ENCODE measurements at regions not wholly inside any gene's neighbourhood (a gene's known extent, or its start where the extent isn't known, plus 50 kb on each side); places are given as distances from the start of the nearest gene placed in this dataset.
A peak's percentile ranks its signal among the peaks of the same experiment; 100 is the strongest.

DNA sequence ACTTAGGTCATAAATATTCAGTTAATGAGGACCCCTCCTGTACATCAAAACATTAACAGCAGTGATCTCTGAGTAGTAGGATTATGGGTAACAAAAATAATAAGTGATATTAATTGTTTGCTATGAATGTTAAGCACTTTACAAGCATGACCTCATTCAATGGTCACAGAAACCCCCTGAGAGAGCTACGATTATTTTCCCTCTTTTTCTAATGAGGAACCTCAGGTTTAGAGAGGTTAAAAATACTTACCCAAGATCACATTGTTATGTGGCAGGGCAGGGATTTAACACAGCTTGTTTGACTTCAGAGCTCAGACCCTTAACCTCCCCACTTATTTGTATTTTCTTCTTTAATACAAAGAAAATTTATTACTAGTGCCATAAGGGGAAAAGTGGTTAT, 228.2 kb downstream of the TBL1XR1 start:
- FAIRE-seq: no peak

DNA sequence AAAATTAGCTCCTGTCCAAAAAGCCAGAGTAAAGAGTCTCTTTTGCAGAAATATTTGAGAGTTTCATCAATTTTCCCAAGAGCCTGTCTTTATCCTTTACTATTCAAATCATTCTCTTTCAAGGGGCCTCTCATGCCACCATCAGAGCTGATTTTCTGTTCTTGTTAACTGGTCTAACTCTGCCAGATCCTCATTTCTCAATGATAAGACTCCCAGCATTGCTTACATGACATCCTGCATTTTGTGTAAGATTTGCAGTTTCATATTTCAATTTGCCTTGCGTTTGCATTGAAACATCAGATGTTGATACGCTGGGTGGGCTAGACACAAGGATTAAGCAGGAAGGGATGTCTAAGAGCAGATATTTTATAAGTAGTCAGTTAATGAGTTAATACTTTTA, 228.7 kb downstream of the TBL1XR1 start:
- DNase-seq (ENCODE audit: low spot score) (no peak), FAIRE-seq (no peak)

More for the DNA sequence above, 228.2 kb downstream of the TBL1XR1 start:
- DNase-seq (ENCODE audit: low spot score): no peak

DNA sequence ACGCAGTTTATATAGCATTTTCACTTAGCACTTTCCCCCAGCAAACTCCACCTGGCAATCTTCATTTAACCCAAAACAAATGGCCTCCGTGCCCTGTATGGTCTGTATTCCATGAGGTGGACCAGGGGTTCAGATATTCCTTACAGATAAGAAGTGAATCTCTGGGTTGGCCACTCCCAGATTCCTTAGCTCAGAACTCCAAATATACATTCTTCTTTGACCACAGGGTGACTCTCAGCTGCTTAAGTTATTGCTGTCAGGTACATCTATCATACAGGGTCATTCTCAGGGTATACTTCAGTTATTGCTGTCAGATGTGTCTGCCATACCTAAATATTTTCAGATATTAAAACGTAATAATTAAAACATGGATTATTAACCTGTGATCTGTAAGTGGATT, 229.8 kb downstream of the TBL1XR1 start:
- FAIRE-seq: no peak
- DNase-seq (ENCODE audit: low spot score): no peak

DNA sequence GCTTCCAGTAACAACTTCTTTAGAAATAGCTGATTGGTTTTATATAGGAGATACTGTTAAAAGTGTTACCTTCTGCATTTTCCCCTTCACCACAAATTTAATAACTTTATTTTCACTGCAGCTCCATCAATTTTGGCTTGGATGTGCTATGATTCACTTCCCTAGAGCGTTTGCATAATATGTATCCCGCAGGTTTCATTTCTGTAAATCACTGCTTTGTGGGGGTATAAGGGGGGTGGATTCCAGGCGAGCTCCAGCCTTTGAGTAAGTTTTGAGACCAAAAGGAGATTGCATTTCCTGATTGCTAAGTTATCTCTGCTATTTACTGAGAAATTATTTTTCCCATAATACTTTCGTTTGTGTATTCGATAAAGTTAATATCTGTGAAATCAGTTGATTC, 232.6 kb downstream of the TBL1XR1 start:
- FAIRE-seq (no peak), DNase-seq (ENCODE audit: low spot score) (no peak)

DNA sequence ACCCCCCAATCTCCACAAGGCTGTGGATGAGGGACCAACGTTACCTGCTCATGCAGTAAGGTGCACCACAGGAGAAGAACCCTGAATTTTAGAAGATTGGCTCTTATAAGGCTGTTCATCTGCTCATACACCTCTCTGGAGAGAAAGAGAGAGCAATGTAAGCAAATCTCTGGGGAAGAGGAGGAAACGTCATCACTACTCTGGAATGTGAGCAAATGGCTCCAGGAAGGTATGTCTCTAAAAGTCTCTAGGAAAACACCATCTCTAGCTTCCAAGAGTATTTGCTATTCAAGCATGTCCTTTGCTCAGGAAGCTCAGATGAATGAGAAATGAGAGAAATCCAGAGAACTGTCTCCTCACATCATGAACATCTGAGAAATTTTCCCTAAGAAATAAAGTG, 235.4 kb downstream of the TBL1XR1 start:
- no peak for FAIRE-seq
- DNase-seq (ENCODE audit: low spot score): no peak

DNA sequence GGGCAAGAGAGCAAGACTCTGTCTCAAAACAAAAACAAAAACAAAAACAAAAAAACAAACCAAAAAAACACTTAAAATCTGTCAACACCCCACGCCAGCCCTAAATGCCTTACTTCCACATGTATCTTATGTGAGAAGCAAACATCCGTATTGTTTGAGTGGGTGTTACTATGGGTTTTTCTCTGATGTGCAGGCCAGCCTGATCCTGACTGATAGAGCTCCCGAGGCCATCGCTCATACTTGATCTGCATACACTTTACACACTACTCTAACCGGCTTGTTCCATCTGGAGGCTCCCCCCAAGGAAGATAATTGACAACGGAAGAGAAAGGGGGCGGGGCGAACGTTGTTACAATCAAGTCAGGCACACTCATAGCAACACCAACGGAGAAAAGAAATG, 237.4 kb downstream of the TBL1XR1 start:
- DNase-seq (ENCODE audit: low spot score): no peak
- FAIRE-seq: no peak

DNA sequence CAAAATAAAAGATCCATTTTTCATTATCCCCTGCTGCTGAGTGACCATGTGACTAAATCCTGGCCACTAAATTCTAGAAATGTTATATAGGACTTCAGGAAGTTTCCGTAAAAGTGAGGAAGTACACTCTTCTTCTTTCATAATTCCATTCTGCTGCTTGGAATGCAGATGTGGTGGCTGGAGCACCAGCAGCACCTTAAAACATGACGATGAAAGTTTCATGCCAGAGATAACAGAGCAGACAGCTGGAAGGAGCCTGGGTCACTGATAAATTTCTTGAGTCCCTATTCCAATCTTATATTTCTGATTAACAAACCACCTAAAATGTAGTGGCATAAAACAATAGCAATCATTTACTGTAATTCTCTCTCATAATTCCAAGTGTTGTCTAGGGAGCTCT, 238.7 kb downstream of the TBL1XR1 start:
- no peak for FAIRE-seq
- no peak for DNase-seq (ENCODE audit: low spot score)

DNA sequence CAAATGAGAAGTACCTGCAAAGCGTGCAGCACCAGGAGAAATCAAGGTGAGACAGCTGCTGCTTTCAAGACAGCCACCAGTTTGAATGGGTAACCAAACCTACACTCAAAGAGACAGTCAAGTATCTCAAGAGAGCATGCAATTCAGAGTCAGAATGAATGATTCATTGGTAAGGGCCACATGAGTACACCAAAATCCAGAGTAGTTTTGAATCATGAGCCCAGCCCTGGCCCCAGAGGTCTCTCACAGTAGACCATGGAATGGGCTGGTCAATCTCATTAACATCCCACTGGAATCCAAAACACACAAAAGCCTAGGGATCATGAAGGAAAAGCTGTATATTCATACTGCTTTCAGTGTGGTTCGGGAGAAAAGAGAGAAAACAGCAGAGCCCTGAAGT, 242.8 kb downstream of the TBL1XR1 start:
- no peak for DNase-seq (ENCODE audit: low spot score)
- FAIRE-seq: no peak

DNA sequence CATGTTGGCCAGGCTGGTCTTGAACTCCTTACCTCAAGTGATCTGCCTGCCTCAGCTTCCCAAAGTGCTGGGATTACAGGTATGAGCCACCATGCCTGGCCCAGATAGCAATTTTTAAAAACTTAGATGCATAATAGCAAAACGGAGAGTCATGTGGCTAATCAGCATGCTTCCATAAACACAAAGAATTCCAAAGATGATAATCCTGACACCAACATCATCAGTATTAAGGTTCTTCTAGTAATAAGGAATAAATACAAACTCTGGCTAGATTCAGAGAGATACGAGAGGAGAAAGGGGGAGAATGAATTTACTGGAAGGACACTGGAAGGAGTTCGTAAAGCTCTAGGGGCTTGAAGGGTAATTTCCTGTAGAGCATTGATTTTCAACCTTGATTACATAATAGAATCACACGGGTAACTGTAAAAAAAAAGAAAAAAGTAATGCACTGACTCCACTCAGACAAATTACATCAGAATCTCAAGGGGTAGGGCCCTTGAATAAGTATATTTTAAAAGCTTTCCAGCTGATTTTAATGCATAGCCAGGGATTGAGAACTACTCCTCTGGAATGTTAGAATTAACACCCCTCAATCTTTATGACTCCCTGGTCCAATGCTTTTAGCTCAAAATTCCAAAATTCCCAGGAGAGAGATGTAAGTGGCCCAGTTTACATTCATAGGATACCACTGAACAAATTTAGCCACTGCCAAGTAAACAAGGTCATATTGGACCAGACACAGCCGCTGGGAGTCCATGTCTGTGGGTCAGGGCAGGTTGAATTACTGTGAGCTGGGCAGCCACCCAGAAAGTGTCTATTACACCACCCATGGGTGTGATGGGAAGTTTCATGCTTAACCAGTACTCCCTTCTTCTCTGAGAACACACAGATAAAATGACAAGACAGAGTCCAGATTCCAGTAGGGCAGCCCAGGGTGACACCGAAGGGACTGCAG, 243.9 kb downstream of the TBL1XR1 start:
- peak; percentile 9 for DNase-seq (ENCODE audit: low spot score)
- FAIRE-seq: no peak

DNA sequence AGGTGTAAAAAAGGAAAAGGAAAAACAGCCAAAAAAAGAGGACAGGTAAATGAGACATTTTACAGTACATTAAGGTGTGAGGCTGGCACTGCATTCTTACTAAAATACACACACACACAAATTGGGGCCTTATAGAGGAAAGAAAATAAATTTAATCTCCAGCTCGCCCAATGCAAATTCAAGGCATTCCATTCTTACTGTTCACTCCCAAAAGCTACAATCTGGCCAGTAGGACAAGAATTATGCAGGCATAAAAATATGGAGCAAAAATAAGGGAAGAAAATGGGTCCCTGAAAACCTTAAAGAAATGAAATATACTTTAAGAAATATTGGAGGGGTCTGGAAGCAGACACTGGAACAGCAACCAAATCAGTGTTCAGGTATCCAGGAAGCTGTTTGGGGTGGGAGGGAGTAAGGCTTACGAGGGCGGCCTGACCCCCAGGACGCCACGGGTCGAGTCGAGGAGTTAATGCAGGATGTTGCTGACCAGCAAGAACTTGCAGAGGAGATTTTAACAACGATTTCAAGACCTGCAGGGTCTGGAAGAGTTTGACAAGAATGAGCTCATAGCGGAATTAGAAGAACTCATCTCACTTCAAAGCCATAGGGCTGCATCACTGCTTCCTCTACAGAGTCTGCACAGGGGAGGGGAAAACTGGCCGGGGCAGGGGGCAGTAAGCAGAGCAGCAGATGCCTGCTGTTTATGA, 245.5 kb downstream of the TBL1XR1 start:
- DNase-seq (ENCODE audit: low spot score) (no peak), FAIRE-seq (no peak)

DNA sequence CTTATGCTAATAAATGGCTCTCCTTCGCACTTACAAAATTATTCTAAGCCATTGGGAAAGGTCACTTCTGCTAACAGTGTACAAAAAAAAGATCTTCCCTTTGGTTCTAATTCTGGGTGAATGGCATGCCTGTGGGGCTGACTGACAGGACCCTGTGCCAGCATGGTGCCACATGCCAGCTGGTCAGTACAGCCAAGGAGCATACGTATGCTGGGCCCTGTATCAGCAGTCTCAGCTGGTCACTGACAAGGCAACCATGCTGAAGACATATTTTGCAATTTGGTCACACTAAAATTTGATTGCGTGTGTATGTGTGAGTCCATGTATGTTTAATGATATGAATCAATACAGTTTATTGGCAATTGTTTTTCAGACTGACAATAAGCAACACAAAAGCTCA, 246.1 kb downstream of the TBL1XR1 start:
- FAIRE-seq (no peak), DNase-seq (ENCODE audit: low spot score) (no peak)

DNA sequence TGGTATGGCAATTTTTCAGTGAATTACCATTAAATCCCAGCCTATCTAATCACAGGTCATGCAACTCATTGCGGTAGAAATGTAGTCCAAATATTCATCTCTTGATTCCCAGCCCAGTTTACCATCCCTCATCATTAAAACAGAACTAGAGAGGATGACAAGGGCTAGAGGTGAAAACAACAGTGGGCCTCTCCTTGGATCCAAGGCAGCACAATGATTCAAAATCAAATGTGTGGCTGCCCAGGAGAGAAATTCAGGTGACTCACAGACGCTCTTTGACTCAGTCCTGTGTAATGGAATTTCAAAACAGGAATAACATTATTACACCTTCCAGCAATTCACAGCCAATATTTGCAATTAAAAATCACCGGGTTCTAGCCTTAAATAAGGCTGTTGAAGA, 246.5 kb downstream of the TBL1XR1 start:
- FAIRE-seq (no peak), DNase-seq (ENCODE audit: low spot score) (peak; percentile 40)

DNA sequence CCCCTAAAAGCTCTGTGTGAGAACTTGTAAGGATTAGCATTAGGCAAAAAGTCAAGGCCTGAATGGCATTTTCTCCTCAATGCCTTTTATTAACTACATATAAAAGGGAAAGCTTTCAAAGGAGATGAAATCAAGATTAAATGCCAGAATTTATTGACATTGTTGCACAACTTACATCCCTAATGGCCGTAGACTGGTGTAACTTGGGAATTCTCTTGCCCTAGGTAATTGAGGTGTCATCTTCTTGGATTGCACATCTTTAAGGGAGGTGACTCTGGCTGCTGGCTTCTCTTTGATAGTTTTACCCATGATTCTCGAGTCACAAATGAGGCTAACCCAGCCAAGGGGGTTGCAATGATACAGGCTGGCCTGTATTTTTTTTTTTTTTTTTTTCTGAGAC, 249.1 kb downstream of the TBL1XR1 start:
- no peak for DNase-seq (ENCODE audit: low spot score)
- FAIRE-seq: no peak

DNA sequence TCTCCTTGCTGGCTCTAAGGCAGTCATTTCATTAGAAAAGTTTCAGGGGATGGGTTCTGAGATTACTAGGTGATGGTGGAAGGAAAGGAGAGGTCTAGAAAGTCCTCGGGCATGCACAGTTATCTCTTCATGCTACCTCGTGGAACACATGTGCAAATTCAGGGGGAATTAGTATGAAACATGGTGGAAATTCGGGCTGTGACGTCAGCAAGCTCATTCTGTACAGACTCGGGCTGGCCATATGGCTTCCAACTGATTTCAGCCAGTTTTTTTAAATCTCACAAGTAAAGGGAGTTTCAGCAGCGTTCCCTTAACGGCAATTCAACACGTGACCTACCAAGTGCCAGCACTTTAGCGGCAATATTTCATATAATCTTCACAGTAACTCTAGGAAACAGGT, 251.1 kb downstream of the TBL1XR1 start:
- no peak for FAIRE-seq

DNA sequence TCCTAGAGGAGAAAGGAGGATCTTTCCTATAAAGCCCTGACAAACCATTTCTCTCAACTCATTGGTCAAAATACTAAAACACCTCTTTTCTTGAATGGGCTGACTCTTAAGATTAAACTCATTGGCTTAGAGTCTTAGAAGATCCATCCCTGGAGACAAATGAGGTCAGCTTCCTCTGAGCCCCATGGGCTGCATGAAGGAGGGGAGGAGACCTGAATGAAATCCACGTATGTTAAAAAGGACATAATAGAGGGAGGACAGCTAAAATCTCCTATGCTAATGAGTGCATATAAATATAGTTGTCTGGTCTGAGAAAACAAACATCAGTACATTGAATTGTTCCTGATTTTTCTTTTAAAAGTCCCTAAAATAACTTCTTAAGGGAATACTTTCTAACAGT, 255.0 kb downstream of the TBL1XR1 start:
- FAIRE-seq: no peak
- no peak for DNase-seq (ENCODE audit: low spot score)

More for the DNA sequence above, 251.1 kb downstream of the TBL1XR1 start:
- no peak for DNase-seq (ENCODE audit: low spot score)

DNA sequence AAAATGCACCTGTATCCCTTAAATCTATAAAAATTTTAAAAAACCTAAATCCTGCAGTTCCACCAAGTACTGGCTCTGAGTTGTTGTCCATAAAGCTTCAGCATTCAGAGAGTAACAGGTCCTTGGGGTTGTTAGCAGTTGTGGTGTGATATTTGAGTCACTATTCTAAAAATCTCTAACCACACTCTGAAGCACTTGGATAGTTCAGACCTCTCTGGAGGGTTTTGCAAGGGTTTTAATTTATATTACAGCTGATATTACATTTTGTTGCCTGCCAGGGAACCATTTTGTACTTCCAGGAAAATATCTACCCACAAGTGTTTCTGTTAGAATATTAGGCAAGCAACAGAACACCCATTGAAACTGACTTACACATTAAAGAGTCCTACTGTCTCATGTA, 255.6 kb downstream of the TBL1XR1 start:
- DNase-seq (ENCODE audit: low spot score): no peak
- FAIRE-seq: no peak

DNA sequence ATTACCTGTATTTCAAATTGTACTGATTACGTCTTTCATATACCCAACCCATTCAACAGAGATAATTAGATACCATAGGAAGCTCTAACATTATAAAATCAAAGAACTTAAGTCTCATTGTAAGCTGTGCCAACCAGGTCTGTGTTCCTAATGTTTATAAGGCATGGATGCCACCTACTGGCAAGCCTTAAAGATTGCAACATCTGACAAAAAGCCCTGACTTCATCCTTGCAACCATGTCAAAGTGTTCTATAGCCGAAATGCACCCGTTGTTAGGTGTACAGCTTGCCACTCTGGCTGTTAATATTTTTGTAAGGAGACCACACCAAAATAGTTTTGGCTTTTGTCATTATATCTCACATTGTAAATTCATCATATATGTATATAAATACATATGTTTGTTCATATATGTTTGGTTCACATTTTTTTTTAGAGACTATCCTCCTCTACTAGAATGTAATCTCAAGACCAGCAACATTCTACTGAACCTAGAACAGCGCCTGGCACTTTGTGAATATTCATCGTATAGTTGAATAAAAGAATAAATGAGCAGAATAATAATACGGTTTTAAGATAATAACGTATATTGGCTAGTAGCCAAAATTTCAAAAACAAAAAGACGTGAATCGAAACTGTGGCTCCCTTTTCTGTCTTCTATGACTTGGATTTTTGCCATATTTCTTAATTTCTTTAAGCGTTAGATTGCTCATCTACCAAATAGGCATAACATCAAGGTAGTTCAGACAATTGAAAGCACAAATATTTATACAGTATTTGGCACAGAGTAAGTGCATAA, 258.1 kb downstream of the TBL1XR1 start:
- FAIRE-seq: no peak
- peak; percentile 46 for DNase-seq (ENCODE audit: low spot score)

DNA sequence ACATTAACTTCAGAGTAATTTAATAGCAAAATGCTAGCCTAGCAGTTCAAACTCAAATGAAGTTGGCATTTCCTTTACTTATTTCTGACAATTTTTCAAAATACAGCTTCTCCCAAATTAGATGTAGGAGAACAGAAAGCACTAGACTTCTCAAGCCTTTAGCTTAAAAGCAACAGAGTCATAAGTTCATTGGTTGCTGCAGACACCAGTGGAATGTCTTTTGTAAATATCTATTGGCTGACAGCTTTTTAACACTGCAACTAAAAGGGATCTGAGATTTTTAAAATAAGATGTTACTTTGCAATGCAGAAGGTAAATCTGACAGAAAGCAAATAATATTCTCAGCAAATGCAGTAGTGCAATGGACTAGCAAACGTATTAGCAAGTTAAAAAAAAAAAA, 259.3 kb downstream of the TBL1XR1 start:
- DNase-seq (ENCODE audit: low spot score): no peak
- no peak for FAIRE-seq

DNA sequence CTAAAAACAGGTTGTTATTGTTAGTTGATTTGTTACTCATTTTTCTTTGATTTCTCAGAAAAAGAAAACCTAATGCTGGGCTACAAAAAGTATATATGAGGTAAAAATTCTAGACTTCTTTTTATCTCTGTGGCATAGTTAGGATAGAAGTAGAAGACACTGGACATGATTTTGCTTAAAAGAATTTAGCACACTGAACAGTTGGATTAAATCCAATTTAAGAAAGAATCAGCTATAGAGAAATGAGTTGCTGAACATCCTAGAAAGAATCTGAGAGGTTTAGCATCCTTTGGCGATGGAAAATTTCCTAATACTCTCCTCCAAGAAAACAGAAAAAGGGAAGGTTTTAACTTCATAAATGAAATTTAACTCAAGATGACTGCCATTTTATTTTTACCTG, 259.7 kb downstream of the TBL1XR1 start:
- FAIRE-seq (no peak), DNase-seq (ENCODE audit: low spot score) (no peak)

DNA sequence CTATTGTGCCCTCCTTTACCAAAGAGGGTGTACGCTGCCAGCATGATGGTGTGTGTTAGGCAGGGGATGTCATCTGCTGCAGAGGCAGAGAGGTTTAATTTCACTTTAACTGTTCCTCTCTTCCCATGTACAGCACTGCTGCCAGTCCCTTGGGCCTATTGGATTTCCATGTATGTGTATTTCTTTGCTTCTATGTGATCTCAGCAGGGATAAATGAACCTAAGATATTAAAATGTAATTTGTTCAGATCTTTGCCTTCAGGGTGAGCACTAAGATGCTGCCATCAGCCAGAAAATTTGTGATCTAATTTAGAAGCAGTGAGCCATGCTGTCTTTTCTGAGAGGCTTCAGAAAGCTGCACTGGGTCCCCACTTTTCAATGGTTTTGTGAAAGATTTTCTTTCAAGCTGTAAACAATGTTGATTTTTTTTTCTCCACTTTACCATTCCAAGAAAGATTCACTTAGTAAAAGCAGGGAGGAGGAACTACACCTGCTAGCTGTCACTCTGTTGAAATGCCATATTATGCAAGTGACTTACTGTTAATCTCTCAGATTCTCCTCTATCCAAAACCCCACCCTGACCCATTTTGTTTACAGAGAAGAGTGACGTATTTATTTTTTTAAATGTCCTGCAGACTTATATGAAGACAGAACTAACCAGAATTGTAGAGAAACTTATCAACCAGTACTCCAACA, 261.9 kb downstream of the TBL1XR1 start:
- DNase-seq (ENCODE audit: low spot score): no peak

DNA sequence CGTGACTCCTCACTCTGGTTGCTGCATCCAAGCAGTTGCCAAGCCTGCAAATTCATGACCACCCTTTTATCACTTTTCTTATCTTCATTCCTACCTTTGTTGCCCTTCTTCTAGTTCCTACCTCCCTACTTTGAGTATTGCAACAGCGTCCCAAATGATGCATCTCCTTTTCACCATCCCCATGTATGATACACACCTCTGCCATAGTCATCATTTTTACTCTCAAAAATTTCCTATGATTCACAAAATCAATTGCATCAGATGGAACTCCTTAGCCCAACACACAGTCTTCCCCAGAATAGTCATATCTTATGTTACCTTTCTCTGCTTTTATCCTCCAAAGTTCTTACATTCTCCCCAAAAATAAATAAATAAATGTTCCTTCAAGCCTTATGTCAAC, 262.6 kb downstream of the TBL1XR1 start:
- FAIRE-seq (no peak), DNase-seq (ENCODE audit: low spot score) (no peak)

More for the DNA sequence above, 261.9 kb downstream of the TBL1XR1 start:
- FAIRE-seq: no peak
